ENCODE measurements at regions not wholly inside any gene's neighbourhood (a gene's known extent, or its start where the extent isn't known, plus 50 kb on each side); places are given as distances from the start of the nearest gene placed in this dataset.

- DNase-seq, result no peak
- no peak for ATAC-seq
These were observed 798.6 kb upstream of the PCDH9 start for GRCh38 chr13:68028701-68029100.

DNA sequence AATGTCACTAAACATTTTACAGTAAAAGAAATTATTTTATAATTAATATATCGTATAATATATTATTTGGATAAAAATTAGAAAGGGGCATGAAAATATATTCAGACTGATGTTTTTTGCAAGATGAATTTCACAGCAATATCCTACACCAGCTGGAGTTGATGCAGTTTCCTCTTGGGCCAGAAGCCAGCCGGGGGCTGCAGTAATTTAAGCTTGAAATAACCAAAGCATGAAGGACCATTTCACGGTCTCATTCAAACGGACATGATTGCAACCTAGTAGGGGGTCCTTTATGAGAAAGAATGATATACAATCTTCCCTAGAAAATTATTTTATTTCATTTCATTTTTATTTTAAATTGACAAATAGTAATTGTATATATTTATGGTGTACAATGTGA, 797.2 kb upstream of the PCDH9 start:
- ATAC-seq, result no peak
- DNase-seq, result no peak

GRCh38 chr13:68026077-68026476, 795.9 kb upstream of the PCDH9 start:
- ATAC-seq (no peak), DNase-seq (no peak)

GRCh38 chr13:68025604-68026003, 795.5 kb upstream of the PCDH9 start:
- no peak for DNase-seq
- no peak for ATAC-seq

GRCh38 chr13:68023838-68024581, 793.9 kb upstream of the PCDH9 start:
- ATAC-seq (no peak), DNase-seq (no peak)

DNA sequence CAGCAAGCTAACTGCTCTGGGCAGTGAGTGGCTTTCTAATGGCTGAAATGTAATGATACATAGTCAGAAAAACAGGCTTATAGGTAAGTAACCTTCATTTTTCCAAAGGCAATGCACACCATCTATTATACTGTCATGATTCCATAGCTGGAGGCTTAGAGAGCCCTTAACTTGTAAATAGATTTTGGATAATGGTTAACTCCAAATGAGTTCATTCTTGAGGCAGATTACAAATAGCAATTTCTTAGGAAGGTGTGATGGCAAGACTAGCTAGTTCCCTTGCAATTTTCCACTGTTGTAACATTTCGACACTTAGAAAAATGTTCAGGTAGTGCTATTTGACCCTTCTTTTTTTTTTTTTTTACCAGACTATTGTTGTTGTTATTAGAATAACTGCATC, 789.8 kb upstream of the PCDH9 start:
- DNase-seq (no peak), ATAC-seq (no peak)

- ATAC-seq (no peak), DNase-seq (no peak)
These were observed 779.4 kb upstream of the PCDH9 start for GRCh38 chr13:68009546-68009945.

DNA sequence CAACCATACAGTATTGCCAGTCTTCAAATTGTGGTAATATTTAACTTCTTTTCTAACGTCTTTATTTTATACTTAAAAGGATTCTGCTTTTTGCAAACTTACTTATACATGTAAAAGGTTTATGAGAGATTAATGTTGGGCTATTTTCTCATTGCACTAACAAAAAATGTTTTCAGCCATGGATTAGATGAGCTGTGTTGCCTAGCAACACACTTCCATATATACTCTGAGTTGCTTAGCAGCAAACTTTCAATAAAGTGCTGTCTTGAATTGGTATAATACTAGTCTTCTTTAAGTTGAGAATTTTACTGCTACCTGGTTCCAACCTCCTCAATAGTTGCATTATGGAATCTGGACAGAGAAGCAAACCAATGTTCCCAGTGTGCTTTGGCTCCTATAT, 777.4 kb upstream of the PCDH9 start:
- ATAC-seq, result no peak
- DNase-seq, result no peak

DNA sequence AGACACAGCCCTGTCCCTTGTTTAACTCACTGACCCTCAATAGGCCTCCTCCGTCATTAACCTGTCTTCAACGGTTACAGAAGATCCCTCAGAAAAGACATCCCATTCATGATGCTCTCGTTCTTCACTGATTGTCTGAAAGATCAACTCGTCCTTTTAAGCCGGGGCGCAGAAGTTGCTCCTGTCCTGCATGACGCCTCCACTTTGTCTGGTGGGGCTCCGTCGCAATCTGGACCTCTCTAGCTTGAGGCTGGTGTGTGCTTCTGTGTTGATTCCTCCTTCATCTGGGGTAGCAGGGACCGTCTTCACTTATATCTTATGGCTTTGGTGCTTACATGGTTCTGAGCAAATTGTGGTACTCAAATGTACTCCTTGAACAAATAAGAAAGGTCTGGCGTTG, 766.0 kb upstream of the PCDH9 start:
- ATAC-seq (no peak), DNase-seq (no peak)

DNA sequence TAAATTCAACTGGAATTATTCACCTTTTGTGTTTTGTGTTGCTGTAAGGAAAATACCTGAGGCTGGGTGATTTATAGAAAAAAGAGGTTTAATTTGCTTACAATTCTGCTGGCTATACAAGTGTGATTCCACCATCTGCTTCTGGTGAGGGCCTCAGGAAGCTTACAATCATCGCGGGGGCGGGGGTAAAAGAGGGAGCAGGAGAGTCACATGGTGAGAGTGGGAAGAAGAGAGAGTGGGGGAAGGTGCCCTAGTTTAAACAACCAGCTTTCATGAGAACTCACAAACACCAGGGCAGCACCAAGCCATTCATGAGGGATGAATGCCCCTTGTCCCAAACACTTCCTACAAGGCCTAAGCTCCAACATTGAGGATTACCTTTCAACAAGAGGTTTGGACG, 760.7 kb upstream of the PCDH9 start:
- DNase-seq, result no peak
- no peak for ATAC-seq

DNA sequence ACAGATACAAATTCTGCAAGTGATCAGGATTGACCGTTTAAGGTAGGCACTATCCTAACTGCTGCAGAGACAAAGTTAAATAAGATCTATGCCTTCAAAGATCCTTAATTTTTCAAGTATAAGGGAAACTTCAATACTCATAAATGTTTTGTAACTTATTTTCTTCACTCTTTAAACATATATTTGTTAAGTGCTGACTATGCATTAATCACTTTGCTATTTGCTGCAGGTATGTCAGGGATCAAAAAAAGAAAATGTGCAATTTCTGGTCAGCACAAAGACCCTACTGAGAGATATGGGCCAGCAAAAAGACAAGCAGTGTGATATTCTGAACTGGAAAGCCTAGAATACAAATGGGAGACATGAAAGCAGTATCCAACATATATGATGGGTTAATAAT, 756.1 kb upstream of the PCDH9 start:
- ATAC-seq (no peak), DNase-seq (no peak)

- DNase-seq, result no peak
- ATAC-seq, result no peak
These were observed 746.9 kb upstream of the PCDH9 start for GRCh38 chr13:67977066-67977465.

GRCh38 chr13:67971291-67971690, 741.2 kb upstream of the PCDH9 start:
- ATAC-seq (no peak), DNase-seq (no peak)

GRCh38 chr13:67967031-67967430, 736.9 kb upstream of the PCDH9 start:
- ATAC-seq (no peak), DNase-seq (no peak)

DNA sequence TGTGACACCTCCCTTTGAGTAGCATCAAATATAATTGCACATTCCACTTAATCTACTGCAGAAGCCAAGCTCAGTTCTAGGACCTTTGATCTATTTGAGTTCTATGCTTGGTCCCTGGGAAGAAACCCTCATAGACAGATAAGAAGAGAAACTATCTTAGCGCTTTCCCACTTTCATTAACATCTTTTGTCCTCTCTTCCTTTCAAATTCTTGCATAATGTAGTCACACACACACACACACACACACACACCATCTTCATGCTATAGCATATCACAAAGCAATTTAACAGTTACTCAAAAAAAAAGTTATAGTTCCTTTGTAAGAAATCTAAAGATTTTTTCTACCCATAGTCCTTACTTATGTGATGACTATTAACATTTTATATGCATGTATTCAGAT, 735.9 kb upstream of the PCDH9 start:
- no peak for ATAC-seq
- DNase-seq, result no peak

GRCh38 chr13:67964986-67965385, 734.9 kb upstream of the PCDH9 start:
- no peak for ATAC-seq

DNA sequence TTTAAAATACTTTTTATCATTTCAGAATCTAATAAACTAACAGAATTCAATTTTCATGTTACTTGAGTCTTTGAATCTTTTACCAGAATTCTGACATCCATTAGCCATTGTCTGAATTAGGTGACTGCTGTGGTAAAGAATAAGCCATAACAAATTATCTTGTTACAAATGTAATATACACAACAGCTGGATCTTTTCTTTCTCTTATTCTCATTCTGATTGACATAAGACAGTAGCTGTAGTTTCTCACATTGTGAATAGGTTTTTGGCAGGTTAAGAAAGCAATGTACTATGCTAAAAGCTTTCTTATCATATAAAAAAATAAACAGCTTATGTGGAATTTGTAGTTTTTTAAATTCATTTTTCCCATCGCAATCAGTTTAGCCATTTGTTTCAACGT, 734.0 kb upstream of the PCDH9 start:
- no peak for DNase-seq
- ATAC-seq, result no peak

More at GRCh38 chr13:67964986-67965385, 734.9 kb upstream of the PCDH9 start:
- DNase-seq, result no peak

DNA sequence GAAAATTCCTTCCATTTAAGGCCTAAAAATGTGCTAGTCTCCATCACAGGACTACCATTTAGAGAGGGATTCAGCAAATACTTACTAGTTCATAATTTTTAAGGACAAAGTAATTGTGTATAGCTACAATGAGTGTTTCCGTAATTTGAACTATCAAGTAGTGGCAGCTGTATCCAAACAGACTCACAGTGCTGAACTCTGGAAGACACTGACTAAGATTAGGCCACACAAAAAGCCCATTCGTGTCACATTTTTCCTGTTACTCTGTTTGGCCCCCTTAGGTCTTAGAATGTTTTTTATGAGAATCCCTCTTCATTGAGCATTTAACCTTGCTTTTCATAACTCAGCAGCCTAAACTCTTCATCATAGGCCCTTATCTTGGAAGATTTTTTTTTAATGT, 731.2 kb upstream of the PCDH9 start:
- ATAC-seq (no peak), DNase-seq (no peak)

DNA sequence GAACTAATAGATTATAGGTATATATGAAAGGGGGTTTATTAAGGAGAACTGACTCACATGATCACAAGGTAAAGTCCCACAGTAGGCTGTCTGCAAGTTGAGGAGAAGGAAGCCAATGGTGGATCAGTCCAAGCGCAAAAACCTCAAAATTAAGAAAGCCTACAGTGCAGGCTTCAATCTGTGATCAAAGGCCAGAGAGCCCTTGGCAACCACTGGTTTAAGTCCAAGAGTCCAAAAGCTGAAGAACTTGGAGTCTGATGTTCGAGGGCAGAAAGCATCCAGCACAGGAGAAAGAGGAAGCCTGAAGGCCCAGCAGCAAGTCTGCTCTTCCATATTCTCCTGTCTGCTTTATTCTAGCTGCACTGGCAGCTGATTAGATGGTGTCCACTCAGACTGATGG, 721.3 kb upstream of the PCDH9 start:
- ATAC-seq (no peak), DNase-seq (no peak)

GRCh38 chr13:67950603-67951002, 720.5 kb upstream of the PCDH9 start:
- DNase-seq (no peak), ATAC-seq (no peak)

DNA sequence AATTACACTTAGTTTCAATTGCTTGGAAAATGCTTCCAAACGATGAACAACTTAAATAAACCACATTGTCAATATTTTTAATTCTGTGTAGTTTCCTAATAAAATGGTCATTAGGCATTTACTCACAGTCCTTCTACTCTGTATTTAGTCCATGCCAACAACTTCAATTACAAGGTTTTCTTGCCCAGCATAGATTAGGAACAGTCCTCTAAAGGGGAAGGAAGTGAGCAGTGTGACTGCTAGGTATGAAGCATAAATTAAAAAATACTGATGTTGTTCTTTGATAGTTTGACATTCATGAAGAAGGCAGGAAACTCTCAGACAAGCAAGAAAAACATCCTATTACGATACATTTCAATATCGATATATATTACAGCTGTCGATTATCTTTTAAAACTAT, 716.0 kb upstream of the PCDH9 start:
- no peak for ATAC-seq
- DNase-seq, result no peak

GRCh38 chr13:67943116-67943515, 713.0 kb upstream of the PCDH9 start:
- ATAC-seq (no peak), DNase-seq (no peak)

GRCh38 chr13:67935626-67936025, 705.5 kb upstream of the PCDH9 start:
- ATAC-seq, result no peak
- DNase-seq, result no peak

- DNase-seq, result no peak
- ATAC-seq, result no peak
These were observed 704.6 kb upstream of the PCDH9 start for GRCh38 chr13:67934617-67935330.
